Astrocyte (in vitro differentiated cells and primary cell): ENCODE measurements at regions not wholly inside any gene's neighbourhood (a gene's known extent, or its start where the extent isn't known, plus 50 kb on each side); places are given as distances from the start of the nearest gene placed in this dataset.

Source experiments
- CTCF ChIP-seq: IDR thresholded peaks from 2 replicates; pipeline ENCODE4 v1.5.1; 2011; ENCODE audit warnings: low read depth, mild to moderate bottlenecking, inconsistent platforms, low read length, moderate library complexity; ENCODE audit not compliant: insufficient read depth
- EZH2 ChIP-seq: IDR thresholded peaks from 2 replicates; pipeline ENCODE4 v1.6.1; 2012; ENCODE audit warnings: mild to moderate bottlenecking, low read length, inconsistent platforms; ENCODE audit not compliant: insufficient read depth

GRCh38 chr2:16179701-16180416 is 239.5 kb downstream of the MYCN start:
- no peak for TF ChIP-seq CTCF
- no peak for TF ChIP-seq EZH2
